CD14-positive monocyte (primary cell): ENCODE measurements at regions not wholly inside any gene's neighbourhood (a gene's known extent, or its start where the extent isn't known, plus 50 kb on each side); places are given as distances from the start of the nearest gene placed in this dataset.

ENCODE experiments used
- DNase-seq, 3 donors: peaks; one replicate each; pipeline ENCODE4 v3.0.0-alpha.2; 2011 to 2022
- H2AFZ ChIP-seq: 2 replicates; pipeline ENCODE4 v1.6.0; 2012; ENCODE audit warnings: mild to moderate bottlenecking, low read depth, low read length, inconsistent platforms; ENCODE audit not compliant: insufficient read depth, poor library complexity, severe bottlenecking
- H3K27ac ChIP-seq, 2 donors: 1 replicate in 1 of 2; 2 replicates in 1 of 2; pipeline ENCODE4 v1.5.1; 2012 to 2013; ENCODE audit warnings: low read length in 2 of 2, control low read depth in 1 of 2, inconsistent platforms in 1 of 2, low read depth in 1 of 2, mild to moderate bottlenecking in 1 of 2
- H3K27me3 ChIP-seq, 2 donors: one replicate each; pipeline versions ENCODE4 v1.6.0 to v1.6.1; 2011 to 2013; ENCODE audit warnings: low read length in 2 of 2; ENCODE audit not compliant: control insufficient read depth in 2 of 2, insufficient read depth in 2 of 2
- H3K36me3 ChIP-seq, 2 donors: replicated peaks in 1 of 2; 1 replicate in 1 of 2; 2 replicates in 1 of 2; pipeline versions ENCODE4 v1.5.1 to v1.6.1; 2012 to 2013; ENCODE audit warnings: low read length in 2 of 2, control low read depth in 1 of 2, inconsistent platforms in 1 of 2, mild to moderate bottlenecking in 1 of 2; ENCODE audit not compliant: insufficient read depth in 2 of 2, control insufficient read depth in 1 of 2
- H3K4me1 ChIP-seq, 2 donors: 1 replicate in 1 of 2; 2 replicates in 1 of 2; pipeline versions ENCODE4 v1.5.1 to v1.6.1; 2012 to 2013; ENCODE audit warnings: low read length in 2 of 2, control low read depth in 1 of 2, inconsistent platforms in 1 of 2, mild to moderate bottlenecking in 1 of 2, moderate library complexity in 1 of 2; ENCODE audit not compliant: insufficient read depth in 2 of 2, control insufficient read depth in 1 of 2
- H3K4me2 ChIP-seq: replicated peaks from 2 replicates; pipeline ENCODE3; 2012; ENCODE audit warnings: low read length, moderate library complexity, mild to moderate bottlenecking; ENCODE audit not compliant: poor library complexity, severe bottlenecking; ENCODE audit errors: extremely low read depth
- H3K4me3 ChIP-seq, 3 experiments: fragments of 200-600 bp in 1 of 3; sonication (generic) in 1 of 3; replicated peaks in 1 of 3; 1 replicate in 2 of 3; 2 replicates in 1 of 3; pipeline ENCODE4 v1.5.1; 2011 to 2013; ENCODE audit warnings: low read length in 3 of 3, mild to moderate bottlenecking in 3 of 3, control low read depth in 2 of 3, low read depth in 2 of 3, inconsistent platforms in 1 of 3, moderate library complexity in 1 of 3
- H3K79me2 ChIP-seq: 2 replicates; pipeline ENCODE4 v1.6.0; 2012; ENCODE audit warnings: mild to moderate bottlenecking, control low read depth, inconsistent platforms, low read length, moderate library complexity; ENCODE audit not compliant: insufficient read depth
- H3K9ac ChIP-seq: 2 replicates; pipeline ENCODE4 v1.6.0; 2017; ENCODE audit warnings: low read length, mild to moderate bottlenecking; ENCODE audit not compliant: insufficient read depth, poor library complexity, severe bottlenecking
- H3K9me3 ChIP-seq, 2 donors: replicated peaks in 1 of 2; 1 replicate in 1 of 2; 2 replicates in 1 of 2; pipeline versions ENCODE4 v1.5.1 to v1.6.1; 2012 to 2013; ENCODE audit warnings: low read length in 2 of 2, control low read depth in 1 of 2; ENCODE audit not compliant: control insufficient read depth in 1 of 2, insufficient read depth in 1 of 2
- H4K20me1 ChIP-seq: 2 replicates; pipeline ENCODE4 v1.6.0; 2012; ENCODE audit warnings: mild to moderate bottlenecking, low read length, control low read depth, moderate library complexity; ENCODE audit not compliant: insufficient read depth
- H3K27ac Mint-ChIP-seq, 7 donors: one replicate each; pipeline ENCODE4 v1.8.0; 2020; ENCODE audit warnings: mild to moderate bottlenecking in 7 of 7, mixed read lengths in 7 of 7, moderate library complexity in 6 of 7, inconsistent platforms in 2 of 7
- H3K27me3 Mint-ChIP-seq, 3 donors: one replicate each; pipeline ENCODE4 v1.8.0; 2021 to 2022; ENCODE audit warnings: low read depth in 3 of 3, mild to moderate bottlenecking in 3 of 3, mixed read lengths in 3 of 3, moderate library complexity in 3 of 3, inconsistent platforms in 1 of 3
- H3K36me3 Mint-ChIP-seq, 2 donors: one replicate each; pipeline ENCODE4 v1.8.0; 2020; ENCODE audit warnings: mixed read lengths in 2 of 2, inconsistent platforms in 1 of 2, mild to moderate bottlenecking in 1 of 2
- H3K4me1 Mint-ChIP-seq: one replicate; pipeline ENCODE4 v1.8.0; 2020; ENCODE audit warnings: mild to moderate bottlenecking, mixed read lengths
- H3K4me3 Mint-ChIP-seq, 2 donors: one replicate each; pipeline ENCODE4 v1.8.0; 2020; ENCODE audit warnings: mild to moderate bottlenecking in 2 of 2, mixed read lengths in 2 of 2, moderate library complexity in 1 of 2
- H3K9me3 Mint-ChIP-seq, 7 donors: one replicate each; pipeline ENCODE4 v1.8.0; 2020 to 2022; ENCODE audit warnings: mixed read lengths in 7 of 7, mild to moderate bottlenecking in 6 of 7, moderate library complexity in 6 of 7, inconsistent platforms in 2 of 7
- WGBS: methylation state at CpG from one replicate; pipeline ENCODE4 v1.1.5; 2013; ENCODE audit warnings: missing lambda C conversion rate; ENCODE audit not compliant: insufficient coverage; 5-methylcytosine and 5-hydroxymethylcytosine counted together
- intact Hi-C, 2 donors: fragments of 100-400 bp; cut with micrococcal nuclease; formaldehyde crosslinking; loops; one replicate each; pipeline versions ENCODE4 v1.15.0 to v1.15.1; 2023
- TF ChIP-seq, protein P1 (sequence below): fragments of 200-600 bp; IDR thresholded peaks from one replicate; pipeline ENCODE4 v1.8.0; 2022; ENCODE audit warnings: antibody characterized with exemption, mild to moderate bottlenecking

DNA sequence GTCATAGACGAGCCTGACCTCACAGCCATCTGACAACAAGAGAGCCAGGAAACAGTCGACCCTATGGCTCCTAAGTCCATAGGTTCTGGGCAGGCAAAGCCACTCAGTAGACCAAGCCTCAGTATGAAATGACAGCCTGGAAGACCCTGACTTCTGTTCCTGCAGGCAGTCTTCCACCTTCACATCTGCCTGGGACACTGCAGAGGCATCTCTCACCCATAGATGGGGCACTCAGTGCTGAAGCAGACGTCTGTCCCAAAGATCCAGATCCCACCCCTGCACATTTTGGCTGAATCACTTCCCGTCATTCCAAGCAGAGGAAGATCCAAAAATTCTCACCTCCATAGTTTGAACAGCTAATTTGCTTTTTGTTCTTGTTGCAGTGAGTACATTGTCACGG is 139.3 kb upstream of the ZNF507 start:
- H3K27me3 Mint-ChIP-seq, result peaks cover 3 to 7% (median 5%) of the 10 kb centered on the region in 3 donors

GRCh38 chr19:32208060-32208459 is 137.3 kb upstream of the ZNF507 start:
- Histone ChIP-seq H3K4me2 (no peak overlapping the region), H3K36me3 (no peaks in the 10 kb centered on the region), H4K20me1 (no peaks in the 10 kb centered on the region), H3K79me2 (no peaks in the 10 kb centered on the region), H3K9ac (no peak overlapping the region), H3K4me3 (no peak overlapping the region), H3K4me1 (no peaks in the 10 kb centered on the region), H3K9me3 (peaks cover 2 to 17% of the 10 kb centered on the region in 2 donors), H2AFZ (no peak overlapping the region), H3K27me3 (no peaks in the 10 kb centered on the region), H3K27ac (no peak overlapping the region)
- no peak overlapping the region for H3K27ac Mint-ChIP-seq
- H3K4me3 Mint-ChIP-seq, result no peak overlapping the region
- H3K4me1 Mint-ChIP-seq, result no peaks in the 10 kb centered on the region
- TF ChIP-seq, protein P1, sequence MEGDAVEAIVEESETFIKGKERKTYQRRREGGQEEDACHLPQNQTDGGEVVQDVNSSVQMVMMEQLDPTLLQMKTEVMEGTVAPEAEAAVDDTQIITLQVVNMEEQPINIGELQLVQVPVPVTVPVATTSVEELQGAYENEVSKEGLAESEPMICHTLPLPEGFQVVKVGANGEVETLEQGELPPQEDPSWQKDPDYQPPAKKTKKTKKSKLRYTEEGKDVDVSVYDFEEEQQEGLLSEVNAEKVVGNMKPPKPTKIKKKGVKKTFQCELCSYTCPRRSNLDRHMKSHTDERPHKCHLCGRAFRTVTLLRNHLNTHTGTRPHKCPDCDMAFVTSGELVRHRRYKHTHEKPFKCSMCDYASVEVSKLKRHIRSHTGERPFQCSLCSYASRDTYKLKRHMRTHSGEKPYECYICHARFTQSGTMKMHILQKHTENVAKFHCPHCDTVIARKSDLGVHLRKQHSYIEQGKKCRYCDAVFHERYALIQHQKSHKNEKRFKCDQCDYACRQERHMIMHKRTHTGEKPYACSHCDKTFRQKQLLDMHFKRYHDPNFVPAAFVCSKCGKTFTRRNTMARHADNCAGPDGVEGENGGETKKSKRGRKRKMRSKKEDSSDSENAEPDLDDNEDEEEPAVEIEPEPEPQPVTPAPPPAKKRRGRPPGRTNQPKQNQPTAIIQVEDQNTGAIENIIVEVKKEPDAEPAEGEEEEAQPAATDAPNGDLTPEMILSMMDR, result no peak
- no CpG with 5 or more reads among the region's 1 CpG for WGBS
- intact Hi-C loops, result no loop called here
- no peaks in the 10 kb centered on the region for H3K36me3 Mint-ChIP-seq
- DNase-seq, result no peak
- H3K27me3 Mint-ChIP-seq, result peaks cover 3 to 5% (median 4%) of the 10 kb centered on the region in 3 donors
- peaks cover 12 to 27% (median 18%) of the 10 kb centered on the region in 7 donors for H3K9me3 Mint-ChIP-seq

More for the DNA sequence above, 139.3 kb upstream of the ZNF507 start:
- Histone ChIP-seq H4K20me1 (no peaks in the 10 kb centered on the region), H3K27ac (no peak overlapping the region), H3K4me2 (no peak overlapping the region), H3K9ac (no peak overlapping the region), H3K4me1 (peaks cover 8 to 11% of the 10 kb centered on the region in 2 donors), H3K27me3 (no peaks in the 10 kb centered on the region), H3K4me3 (no peak overlapping the region), H3K36me3 (no peaks in the 10 kb centered on the region), H3K9me3 (peaks cover 2 to 12% of the 10 kb centered on the region in 2 donors), H2AFZ (no peak overlapping the region), H3K79me2 (no peaks in the 10 kb centered on the region)
- H3K36me3 Mint-ChIP-seq, result no peaks in the 10 kb centered on the region
- WGBS, result 59% methylated on average over 2 of the region's 5 CpGs
- intact Hi-C loops, result no loop called here
- H3K4me1 Mint-ChIP-seq, result peaks cover 13% of the 10 kb centered on the region
- H3K4me3 Mint-ChIP-seq, result no peak overlapping the region
- H3K27ac Mint-ChIP-seq, result no peak overlapping the region
- TF ChIP-seq, protein P1, result no peak
- DNase-seq, result no peak
- H3K9me3 Mint-ChIP-seq, result peaks cover 4 to 15% (median 10%) of the 10 kb centered on the region in 7 donors
